ENCODE measurements at regions not wholly inside any gene's neighbourhood (a gene's known extent, or its start where the extent isn't known, plus 50 kb on each side); places are given as distances from the start of the nearest gene placed in this dataset.
A peak's percentile ranks its signal among the peaks of the same experiment; 100 is the strongest.

DNA sequence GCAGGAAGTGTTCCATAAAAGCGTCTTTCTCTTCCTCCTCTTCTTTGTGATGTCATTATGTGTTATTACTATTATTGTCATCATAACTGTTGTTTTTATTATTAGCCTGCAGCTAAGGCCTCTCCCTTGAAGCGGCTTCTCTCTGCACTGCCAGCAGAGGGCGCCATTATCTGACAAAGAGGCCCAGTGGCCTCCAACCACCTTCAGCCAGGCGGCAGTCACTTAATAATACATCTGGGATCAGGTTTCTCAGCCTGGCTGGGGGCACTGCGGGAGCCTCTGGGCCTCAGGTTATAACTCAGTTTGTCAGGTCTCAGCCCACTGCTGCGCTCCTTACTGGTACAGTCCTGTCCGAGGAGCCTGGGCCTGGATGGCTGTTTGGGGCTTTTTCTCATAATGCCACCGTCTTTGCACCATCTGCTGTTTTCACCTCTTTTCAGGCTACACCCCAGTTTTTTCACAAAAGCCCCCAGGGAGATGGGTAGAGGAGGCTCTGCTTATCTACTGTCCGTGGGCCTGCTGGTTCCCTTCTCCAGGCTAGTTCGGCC, 281.9 kb downstream of the NSG2 start:
- peak; percentile 30 for DNase-seq (ENCODE audit: low read depth, low spot score)
- in situ Hi-C loops (cut with HindIII; ENCODE audit: low pct_unique_long_range_greater_than_20kb, low sequenced_read_pairs): no loop called here

DNA sequence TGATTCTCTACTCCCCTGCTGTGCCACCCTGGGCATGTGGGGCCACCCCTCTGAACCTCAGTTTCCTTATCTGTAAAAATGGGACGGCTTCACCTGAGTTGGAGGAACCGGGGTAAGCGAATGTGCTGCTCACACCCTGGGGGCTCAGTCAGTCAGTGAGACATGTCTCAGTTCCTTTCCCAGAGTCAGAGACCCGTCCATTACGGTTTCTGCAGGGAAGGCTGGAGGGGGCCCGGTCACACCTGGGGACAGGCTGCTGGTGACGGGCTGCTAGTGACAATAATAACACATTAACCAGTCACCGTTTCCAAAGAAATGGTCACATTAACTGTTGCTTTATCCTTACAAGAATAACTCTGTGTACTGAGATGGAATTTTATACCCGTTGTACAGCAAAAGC, 282.4 kb downstream of the NSG2 start:
- CTCF ChIA-PET: interaction anchor here (1.1 kb wide), 1 partner anchor 91 kb away, joined by 3 read pairs; no protein-coding TSS in a partner anchor
- no peaks in the 10 kb centered on the region for H3K9me3 ChIP-seq (ENCODE audit: control insufficient read depth, insufficient read depth, low read depth, low read length)
- BruUV-seq (replicated peaks): no TSS peak
- POLR2A ChIA-PET: no interaction called here
- 0 out of 2 replicates have a peak, but pooled peaks have one; percentile 9 for ATAC-seq
- peaks cover 24% of the 10 kb centered on the region for H3K27me3 ChIP-seq (ENCODE audit: control insufficient read depth, insufficient read depth, low read length)
- no peak overlapping the region for H3K27ac ChIP-seq (ENCODE audit: low read length)
- no peaks in the 10 kb centered on the region for H3K36me3 ChIP-seq (ENCODE audit: control insufficient read depth, insufficient read depth, low read length)
- intact Hi-C loops (cut with micrococcal nuclease; ENCODE audit: unreplicated experiment): loop anchor here (1.0 to 5.0 kb wide), 4 partner anchors 91 to 609 kb away; no protein-coding TSS in a partner anchor
- in situ Hi-C loops (cut with HindIII; ENCODE audit: low pct_unique_long_range_greater_than_20kb, low sequenced_read_pairs): no loop called here
- no peak for DNase-seq (ENCODE audit: low read depth, low spot score)
- H3K4me3 ChIP-seq (ENCODE audit: low read depth in 2 of 2, low read length in 2 of 2): no peak overlapping the region
- no peaks in the 10 kb centered on the region for H3K4me1 ChIP-seq (ENCODE audit: control insufficient read depth, insufficient read depth, low read length)
- TF ChIP-seq, protein P1, sequence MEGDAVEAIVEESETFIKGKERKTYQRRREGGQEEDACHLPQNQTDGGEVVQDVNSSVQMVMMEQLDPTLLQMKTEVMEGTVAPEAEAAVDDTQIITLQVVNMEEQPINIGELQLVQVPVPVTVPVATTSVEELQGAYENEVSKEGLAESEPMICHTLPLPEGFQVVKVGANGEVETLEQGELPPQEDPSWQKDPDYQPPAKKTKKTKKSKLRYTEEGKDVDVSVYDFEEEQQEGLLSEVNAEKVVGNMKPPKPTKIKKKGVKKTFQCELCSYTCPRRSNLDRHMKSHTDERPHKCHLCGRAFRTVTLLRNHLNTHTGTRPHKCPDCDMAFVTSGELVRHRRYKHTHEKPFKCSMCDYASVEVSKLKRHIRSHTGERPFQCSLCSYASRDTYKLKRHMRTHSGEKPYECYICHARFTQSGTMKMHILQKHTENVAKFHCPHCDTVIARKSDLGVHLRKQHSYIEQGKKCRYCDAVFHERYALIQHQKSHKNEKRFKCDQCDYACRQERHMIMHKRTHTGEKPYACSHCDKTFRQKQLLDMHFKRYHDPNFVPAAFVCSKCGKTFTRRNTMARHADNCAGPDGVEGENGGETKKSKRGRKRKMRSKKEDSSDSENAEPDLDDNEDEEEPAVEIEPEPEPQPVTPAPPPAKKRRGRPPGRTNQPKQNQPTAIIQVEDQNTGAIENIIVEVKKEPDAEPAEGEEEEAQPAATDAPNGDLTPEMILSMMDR (IDR thresholded peaks at IDR 0.05): no peak
- TF ChIP-seq POLR2AphosphoS5 (IDR thresholded peaks at IDR 0.05; ENCODE audit: low read depth, low read length) (no peak), SIN3A (IDR thresholded peaks at IDR 0.05; ENCODE audit: borderline replicate concordance, insufficient read depth, low read depth, low read length) (no peak), TCF7L2 (IDR thresholded peaks at IDR 0.05; ENCODE audit: low read depth, low read length) (no peak)
- TF ChIP-seq, protein P2, sequence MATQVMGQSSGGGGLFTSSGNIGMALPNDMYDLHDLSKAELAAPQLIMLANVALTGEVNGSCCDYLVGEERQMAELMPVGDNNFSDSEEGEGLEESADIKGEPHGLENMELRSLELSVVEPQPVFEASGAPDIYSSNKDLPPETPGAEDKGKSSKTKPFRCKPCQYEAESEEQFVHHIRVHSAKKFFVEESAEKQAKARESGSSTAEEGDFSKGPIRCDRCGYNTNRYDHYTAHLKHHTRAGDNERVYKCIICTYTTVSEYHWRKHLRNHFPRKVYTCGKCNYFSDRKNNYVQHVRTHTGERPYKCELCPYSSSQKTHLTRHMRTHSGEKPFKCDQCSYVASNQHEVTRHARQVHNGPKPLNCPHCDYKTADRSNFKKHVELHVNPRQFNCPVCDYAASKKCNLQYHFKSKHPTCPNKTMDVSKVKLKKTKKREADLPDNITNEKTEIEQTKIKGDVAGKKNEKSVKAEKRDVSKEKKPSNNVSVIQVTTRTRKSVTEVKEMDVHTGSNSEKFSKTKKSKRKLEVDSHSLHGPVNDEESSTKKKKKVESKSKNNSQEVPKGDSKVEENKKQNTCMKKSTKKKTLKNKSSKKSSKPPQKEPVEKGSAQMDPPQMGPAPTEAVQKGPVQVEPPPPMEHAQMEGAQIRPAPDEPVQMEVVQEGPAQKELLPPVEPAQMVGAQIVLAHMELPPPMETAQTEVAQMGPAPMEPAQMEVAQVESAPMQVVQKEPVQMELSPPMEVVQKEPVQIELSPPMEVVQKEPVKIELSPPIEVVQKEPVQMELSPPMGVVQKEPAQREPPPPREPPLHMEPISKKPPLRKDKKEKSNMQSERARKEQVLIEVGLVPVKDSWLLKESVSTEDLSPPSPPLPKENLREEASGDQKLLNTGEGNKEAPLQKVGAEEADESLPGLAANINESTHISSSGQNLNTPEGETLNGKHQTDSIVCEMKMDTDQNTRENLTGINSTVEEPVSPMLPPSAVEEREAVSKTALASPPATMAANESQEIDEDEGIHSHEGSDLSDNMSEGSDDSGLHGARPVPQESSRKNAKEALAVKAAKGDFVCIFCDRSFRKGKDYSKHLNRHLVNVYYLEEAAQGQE (IDR thresholded peaks at IDR 0.05; ENCODE audit: insufficient read depth in 1 of 2, low read depth in 2 of 2, low read length in 1 of 2): no peak

More for the DNA sequence above, 281.9 kb downstream of the NSG2 start:
- ATAC-seq: peak; percentile 91
- ChIA-PET CTCF (interaction anchor here (0.5 to 0.9 kb wide), 3 partner anchors 17 to 592 kb away, joined by 3 read pairs; no protein-coding TSS in a partner anchor), POLR2A (no interaction called here)
- H3K4me1 ChIP-seq (ENCODE audit: control insufficient read depth, insufficient read depth, low read length): no peaks in the 10 kb centered on the region
- H3K9me3 ChIP-seq (ENCODE audit: control insufficient read depth, insufficient read depth, low read depth, low read length): no peaks in the 10 kb centered on the region
- H3K27ac ChIP-seq (ENCODE audit: low read length): no peak overlapping the region
- no TSS peak for BruUV-seq (replicated peaks)
- intact Hi-C loops (cut with micrococcal nuclease; ENCODE audit: unreplicated experiment): loop anchor here (1.0 to 5.0 kb wide), 4 partner anchors 91 to 610 kb away; no protein-coding TSS in a partner anchor
- TF ChIP-seq, protein P1 (IDR thresholded peaks at IDR 0.05): peak; percentile 95
- TF ChIP-seq POLR2AphosphoS5 (IDR thresholded peaks at IDR 0.05; ENCODE audit: low read depth, low read length): no peak
- peaks cover 25% of the 10 kb centered on the region for H3K27me3 ChIP-seq (ENCODE audit: control insufficient read depth, insufficient read depth, low read length)
- H3K4me3 ChIP-seq (ENCODE audit: low read depth in 2 of 2, low read length in 2 of 2): no peak overlapping the region
- no peaks in the 10 kb centered on the region for H3K36me3 ChIP-seq (ENCODE audit: control insufficient read depth, insufficient read depth, low read length)

All from Panc1 (cell line).